Ovary (tissue), 3 donors: ENCODE measurements at regions not wholly inside any gene's neighbourhood (a gene's known extent, or its start where the extent isn't known, plus 50 kb on each side); places are given as distances from the start of the nearest gene placed in this dataset.

Experiments
- POLR2A ChIP-seq: fragments of 450-650 bp; IDR thresholded peaks from one replicate; pipeline ENCODE4 v1.6.1; 2017; ENCODE audit warnings: antibody characterized with exemption, mild to moderate bottlenecking, moderate library complexity
- TF ChIP-seq, protein P1 (sequence below), 3 donors: fragments of 450-650 bp in 2 of 3; fragments of 200-600 bp in 1 of 3; IDR thresholded peaks; one replicate each; pipeline versions ENCODE4 v1.5.1 to v1.8.0; 2016 to 2022; ENCODE audit warnings: antibody characterized with exemption in 3 of 3, mild to moderate bottlenecking in 1 of 3
- donor health status: DM: no; HTN: no; CAD: no.

DNA sequence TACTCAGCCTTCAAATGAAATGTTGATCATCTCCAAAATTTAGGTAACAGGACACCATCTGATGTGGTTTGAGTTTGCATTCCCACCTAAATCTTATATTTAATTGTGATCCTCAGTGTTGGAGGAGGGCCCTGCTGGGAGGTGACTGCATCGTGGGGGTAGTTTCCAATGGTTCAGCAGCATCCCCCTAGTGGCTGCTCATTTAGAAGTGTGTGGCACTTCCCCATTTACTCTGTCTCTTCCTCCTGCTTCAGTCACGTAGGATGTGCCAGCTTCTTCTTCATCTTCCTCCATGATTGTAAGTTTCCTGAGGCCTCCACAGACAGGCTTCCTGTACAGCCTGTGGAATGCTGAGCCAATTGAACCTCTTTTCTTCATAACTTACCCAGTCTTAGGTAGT, 731.2 kb downstream of the USP25 start:
- TF ChIP-seq, protein P1, sequence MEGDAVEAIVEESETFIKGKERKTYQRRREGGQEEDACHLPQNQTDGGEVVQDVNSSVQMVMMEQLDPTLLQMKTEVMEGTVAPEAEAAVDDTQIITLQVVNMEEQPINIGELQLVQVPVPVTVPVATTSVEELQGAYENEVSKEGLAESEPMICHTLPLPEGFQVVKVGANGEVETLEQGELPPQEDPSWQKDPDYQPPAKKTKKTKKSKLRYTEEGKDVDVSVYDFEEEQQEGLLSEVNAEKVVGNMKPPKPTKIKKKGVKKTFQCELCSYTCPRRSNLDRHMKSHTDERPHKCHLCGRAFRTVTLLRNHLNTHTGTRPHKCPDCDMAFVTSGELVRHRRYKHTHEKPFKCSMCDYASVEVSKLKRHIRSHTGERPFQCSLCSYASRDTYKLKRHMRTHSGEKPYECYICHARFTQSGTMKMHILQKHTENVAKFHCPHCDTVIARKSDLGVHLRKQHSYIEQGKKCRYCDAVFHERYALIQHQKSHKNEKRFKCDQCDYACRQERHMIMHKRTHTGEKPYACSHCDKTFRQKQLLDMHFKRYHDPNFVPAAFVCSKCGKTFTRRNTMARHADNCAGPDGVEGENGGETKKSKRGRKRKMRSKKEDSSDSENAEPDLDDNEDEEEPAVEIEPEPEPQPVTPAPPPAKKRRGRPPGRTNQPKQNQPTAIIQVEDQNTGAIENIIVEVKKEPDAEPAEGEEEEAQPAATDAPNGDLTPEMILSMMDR (IDR thresholded peaks at IDR 0.05) = no peak
- no peak for TF ChIP-seq POLR2A
